ENCODE measurements at regions not wholly inside any gene's neighbourhood (a gene's known extent, or its start where the extent isn't known, plus 50 kb on each side); places are given as distances from the start of the nearest gene placed in this dataset.

- TF ChIP-seq HNRNPH1 (optimal IDR thresholded peaks at IDR 0.05; ENCODE audit: low read depth, low read length), result no peak
- no peak for TF ChIP-seq SP2 (IDR thresholded peaks at IDR 0.05; ENCODE audit: extremely low read depth, low read depth, low read length, poor library complexity, severe bottlenecking)
- TF ChIP-seq MXD1 (CRISPR knock-in tag; IDR thresholded peaks at IDR 0.05; ENCODE audit: borderline replicate concordance, poor library complexity, severe bottlenecking), result no peak
Observed at GRCh38 chr3:81170298-81170697, 591.1 kb downstream of the GBE1 start (continued).

- no peak for TF ChIP-seq ELF4 (CRISPR knock-in tag; IDR thresholded peaks at IDR 0.05)
- intact Hi-C loops (cut with micrococcal nuclease), result no loop called here
- H3K36me3 ChIP-seq (ENCODE audit: control insufficient read depth, insufficient read depth, low read length), result no peaks in the 10 kb centered on the region
- no peak overlapping the region for H3K9ac ChIP-seq (ENCODE audit: insufficient read depth in 1 of 2, low read depth in 2 of 2, low read length in 2 of 2)
- no peaks in the 10 kb centered on the region for H3K79me2 ChIP-seq (ENCODE audit: control insufficient read depth, insufficient read depth, low read length)
- FAIRE-seq (no peak), DNase-seq (ENCODE audit: extremely low read depth in 1 of 4, low spot score in 3 of 4) (no peak), ATAC-seq (no peak)
- H2AFZ ChIP-seq (ENCODE audit: low read depth, low read length), result no peak overlapping the region
- BruUV-seq (replicated peaks), result no TSS peak
- no peak overlapping the region for H3K4me3 ChIP-seq
- no peaks in the 10 kb centered on the region for H4K20me1 ChIP-seq (replicated peaks; ENCODE audit: control insufficient read depth, insufficient read depth, low read length)
- ChIA-PET CTCF (ENCODE audit: low intra/inter-chr PET ratio) (no interaction called here), POLR2A (no interaction called here)
- no peaks in the 10 kb centered on the region for H3K9me1 ChIP-seq (ENCODE audit: control insufficient read depth, insufficient read depth, low read length)
- H3K4me2 ChIP-seq (ENCODE audit: insufficient read depth, low read length), result no peak overlapping the region
- H3K27me3 ChIP-seq (ENCODE audit: control insufficient read depth in 2 of 2, insufficient read depth in 2 of 2, low read length in 2 of 2), result no peaks in the 10 kb centered on the region
- no peaks in the 10 kb centered on the region for H3K4me1 ChIP-seq (replicated peaks in 1 of 2; ENCODE audit: control insufficient read depth in 2 of 2, insufficient read depth in 2 of 2, low read length in 2 of 2)
- in situ Hi-C loops (cut with MboI), result no loop called here
- no peak overlapping the region for H3K27ac ChIP-seq (ENCODE audit: extremely low read depth, low read depth, low read length)
- H3K9me3 ChIP-seq (replicated peaks; ENCODE audit: control insufficient read depth, insufficient read depth, low read depth, low read length), result no peaks in the 10 kb centered on the region
- 5% methylated on average over 3 of the region's 3 CpGs for WGBS (ENCODE audit: insufficient coverage, low coverage, missing lambda C conversion rate)
Observed at GRCh38 chr3:81164806-81165205, 596.6 kb downstream of the GBE1 start.

GRCh38 chr3:81161851-81162250 lies 599.6 kb downstream of the GBE1 start:
- no peaks in the 10 kb centered on the region for H4K20me1 ChIP-seq (replicated peaks; ENCODE audit: control insufficient read depth, insufficient read depth, low read length)
- ATAC-seq, result no peak
- POLR2A ChIA-PET, result no interaction called here
- in situ Hi-C loops (cut with MboI) (no loop called here), intact Hi-C loops (cut with micrococcal nuclease) (no loop called here)
- WGBS (ENCODE audit: insufficient coverage, low coverage, missing lambda C conversion rate), result no CpG with 5 or more reads among the region's 1 CpG
- H3K79me2 ChIP-seq (ENCODE audit: control insufficient read depth, insufficient read depth, low read length), result no peaks in the 10 kb centered on the region
- H3K4me1 ChIP-seq (replicated peaks in 1 of 2; ENCODE audit: control insufficient read depth in 2 of 2, insufficient read depth in 2 of 2, low read length in 2 of 2), result no peaks in the 10 kb centered on the region
- no peak overlapping the region for H3K9ac ChIP-seq (ENCODE audit: insufficient read depth in 1 of 2, low read depth in 2 of 2, low read length in 2 of 2)
- no peak for TF ChIP-seq E2F4 (CRISPR knock-in tag; IDR thresholded peaks at IDR 0.05; ENCODE audit: low read depth)
- TF ChIP-seq FOXM1 (IDR thresholded peaks at IDR 0.05; ENCODE audit: low read depth), result no peak
- TF ChIP-seq FOXM1 (CRISPR knock-in tag; IDR thresholded peaks at IDR 0.05; ENCODE audit: low read depth), result no peak
- no peak for TF ChIP-seq EGR1 (conservative IDR thresholded peaks at IDR 0.05)
- no peak for TF ChIP-seq RHOXF2B (CRISPR knock-in tag; conservative IDR thresholded peaks at IDR 0.05)
- TF ChIP-seq TAF1 (IDR thresholded peaks at IDR 0.05; ENCODE audit: control insufficient read depth, extremely low read depth, insufficient read depth, low read length, severe bottlenecking), result no peak
- no peak overlapping the region for H3K4me2 ChIP-seq (ENCODE audit: insufficient read depth, low read length)
- H2AFZ ChIP-seq (ENCODE audit: low read depth, low read length), result no peak overlapping the region
- no TSS peak for BruUV-seq (replicated peaks)
- H3K27me3 ChIP-seq (ENCODE audit: control insufficient read depth in 2 of 2, insufficient read depth in 2 of 2, low read length in 2 of 2), result no peaks in the 10 kb centered on the region
- no peaks in the 10 kb centered on the region for H3K9me3 ChIP-seq (replicated peaks; ENCODE audit: control insufficient read depth, insufficient read depth, low read depth, low read length)
- CTCF ChIA-PET (ENCODE audit: low intra/inter-chr PET ratio), result no interaction called here
- no peak overlapping the region for H3K4me3 ChIP-seq
- H3K9me1 ChIP-seq (ENCODE audit: control insufficient read depth, insufficient read depth, low read length), result no peaks in the 10 kb centered on the region
- no peak for DNase-seq (ENCODE audit: extremely low read depth in 1 of 4, low spot score in 3 of 4)
- H3K27ac ChIP-seq (ENCODE audit: extremely low read depth, low read depth, low read length), result no peak overlapping the region
- no peaks in the 10 kb centered on the region for H3K36me3 ChIP-seq (ENCODE audit: control insufficient read depth, insufficient read depth, low read length)
- FAIRE-seq, result no peak

Data from K562 (cell line).